Neuronal stem cell (in vitro differentiated cells): ENCODE measurements at regions not wholly inside any gene's neighbourhood (a gene's known extent, or its start where the extent isn't known, plus 50 kb on each side); places are given as distances from the start of the nearest gene placed in this dataset.

ENCODE experiments used
- DNase-seq: peaks from one replicate; pipeline ENCODE4 v3.0.0-alpha.2; 2013; ENCODE audit warnings: low spot score
- H2AFZ ChIP-seq: one replicate; pipeline ENCODE4 v1.6.1; 2013; ENCODE audit warnings: mild to moderate bottlenecking, low read length, inconsistent platforms
- H2AK5ac ChIP-seq: 2 replicates; pipeline ENCODE4 v1.6.1; 2013; ENCODE audit warnings: low read depth, mild to moderate bottlenecking, inconsistent platforms, low read length, moderate library complexity, mixed read lengths
- H2BK120ac ChIP-seq: 2 replicates; pipeline ENCODE4 v1.6.1; 2013; ENCODE audit warnings: low read depth, mild to moderate bottlenecking, inconsistent platforms, low read length, moderate library complexity, mixed read lengths
- H2BK12ac ChIP-seq: one replicate; pipeline ENCODE4 v1.6.1; 2013; ENCODE audit warnings: low read length, inconsistent platforms
- H2BK15ac ChIP-seq: 2 replicates; pipeline ENCODE4 v1.6.1; 2013; ENCODE audit warnings: mild to moderate bottlenecking, low read length, inconsistent platforms, mixed read lengths
- H2BK5ac ChIP-seq: one replicate; pipeline ENCODE4 v1.6.1; 2013; ENCODE audit warnings: inconsistent platforms, mild to moderate bottlenecking, low read length, moderate library complexity
- H3K14ac ChIP-seq: one replicate; pipeline ENCODE4 v1.6.1; 2013; ENCODE audit warnings: low read length, inconsistent platforms
- H3K18ac ChIP-seq: 2 replicates; pipeline ENCODE4 v1.6.1; 2013; ENCODE audit warnings: low read length, inconsistent platforms
- H3K23ac ChIP-seq: 2 replicates; pipeline ENCODE4 v1.6.1; 2013; ENCODE audit warnings: low read depth, mild to moderate bottlenecking, mixed read lengths, low read length, inconsistent platforms; ENCODE audit not compliant: poor library complexity
- H3K27ac ChIP-seq: replicated peaks from 3 replicates; pipeline ENCODE4 v1.5.1; 2013; ENCODE audit warnings: low read length, inconsistent platforms
- H3K27me3 ChIP-seq, 3 experiments: 2 replicates each; pipeline ENCODE4 v1.6.1; 2013; ENCODE audit warnings: low read length in 3 of 3, mild to moderate bottlenecking in 2 of 3, inconsistent platforms in 1 of 3, low read depth in 1 of 3, mixed read lengths in 1 of 3, moderate library complexity in 1 of 3; ENCODE audit not compliant: control insufficient read depth in 3 of 3, insufficient read depth in 3 of 3
- H3K36me3 ChIP-seq, 2 donors: replicated peaks in 1 of 2; 2 replicates each; pipeline ENCODE4 v1.6.1; 2013; ENCODE audit warnings: low read length in 2 of 2; ENCODE audit not compliant: control insufficient read depth in 2 of 2, insufficient read depth in 2 of 2
- H3K4ac ChIP-seq: 2 replicates; pipeline ENCODE4 v1.6.1; 2013; ENCODE audit warnings: inconsistent platforms, mild to moderate bottlenecking, low read length, moderate library complexity
- H3K4me1 ChIP-seq, 2 donors: 1 replicate in 1 of 2; 2 replicates in 1 of 2; pipeline ENCODE4 v1.6.1; 2013; ENCODE audit warnings: low read length in 2 of 2, low read depth in 1 of 2; ENCODE audit not compliant: control insufficient read depth in 2 of 2, insufficient read depth in 1 of 2
- H3K4me2 ChIP-seq: one replicate; pipeline ENCODE4 v1.6.1; 2013; ENCODE audit warnings: mild to moderate bottlenecking, low read length, inconsistent platforms; ENCODE audit not compliant: insufficient read depth, poor library complexity, severe bottlenecking
- H3K4me3 ChIP-seq, 2 donors: 2 replicates each; pipeline ENCODE4 v1.5.1; 2013; ENCODE audit warnings: low read length in 2 of 2, mild to moderate bottlenecking in 2 of 2, inconsistent platforms in 1 of 2, moderate library complexity in 1 of 2
- H3K79me1 ChIP-seq: one replicate; pipeline ENCODE4 v1.6.1; 2013; ENCODE audit warnings: low read depth, mild to moderate bottlenecking, inconsistent platforms, low read length, moderate library complexity
- H3K9ac ChIP-seq: one replicate; pipeline ENCODE4 v1.6.1; 2013; ENCODE audit warnings: mild to moderate bottlenecking, low read depth, low read length, inconsistent platforms; ENCODE audit not compliant: poor library complexity
- H3K9me3 ChIP-seq, 2 donors: replicated peaks in 1 of 2; 2 replicates each; pipeline versions ENCODE3 to v1.6.1; 2013; ENCODE audit warnings: low read length in 2 of 2, mild to moderate bottlenecking in 2 of 2, inconsistent platforms in 1 of 2, low read depth in 1 of 2, mixed read lengths in 1 of 2, moderate library complexity in 1 of 2; ENCODE audit not compliant: control insufficient read depth in 2 of 2, insufficient read depth in 1 of 2
- H4K8ac ChIP-seq: one replicate; pipeline ENCODE4 v1.6.1; 2013; ENCODE audit warnings: low read depth, mild to moderate bottlenecking, inconsistent platforms, low read length, moderate library complexity
- H4K91ac ChIP-seq: one replicate; pipeline ENCODE4 v1.6.1; 2013; ENCODE audit warnings: low read length, low read depth, mild to moderate bottlenecking, inconsistent platforms; ENCODE audit not compliant: poor library complexity
- WGBS, 2 donors: extraction: QIAGEN DNeasy Blood & Tissue Kit; methylation state at CpG; one replicate each; pipeline ENCODE4 v1.1.7; 2013; ENCODE audit warnings: missing lambda C conversion rate in 2 of 2, mixed read lengths in 1 of 2; ENCODE audit not compliant: insufficient read length in 2 of 2, insufficient replicate concordance in 1 of 2; ENCODE audit errors: extremely low coverage in 2 of 2; 5-methylcytosine and 5-hydroxymethylcytosine counted together

DNA sequence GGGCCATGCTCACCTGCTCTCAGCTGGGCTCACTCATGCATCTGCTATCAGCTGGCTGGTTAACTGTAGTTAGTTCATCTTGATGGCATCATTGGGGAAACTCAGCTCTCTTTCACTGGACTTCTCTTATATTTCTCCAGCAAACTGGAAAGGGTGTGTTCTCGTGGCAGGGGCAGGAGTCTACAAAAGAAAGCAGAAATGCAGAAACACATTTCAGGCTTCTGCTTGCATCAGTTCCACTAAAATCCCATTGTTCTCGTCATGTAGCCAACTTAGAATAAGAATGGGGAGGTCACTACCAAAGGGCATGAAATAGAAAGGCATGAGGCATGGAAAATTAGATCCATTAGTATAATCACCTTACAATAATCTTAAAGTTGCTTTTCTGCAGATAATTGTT lies 207.3 kb downstream of the NRIP1 start:
- no CpG with 5 or more reads among the region's 2 CpGs for whole genome bisulfite sequencing, 2 donors
- no peak overlapping the region for H3K23ac ChIP-seq
- H3K79me1 ChIP-seq = no peaks in the 10 kb centered on the region
- no peak for DNase-seq
- H3K4me1 ChIP-seq = peaks cover 4 to 6% of the 10 kb centered on the region in 2 donors
- H4K8ac ChIP-seq = no peak overlapping the region
- no peak overlapping the region for H3K14ac ChIP-seq
- no peak overlapping the region for H2AFZ ChIP-seq
- H3K4me3 ChIP-seq = no peak overlapping the region
- H3K18ac ChIP-seq = no peak overlapping the region
- no peak overlapping the region for H3K4me2 ChIP-seq
- H3K36me3 ChIP-seq = no peaks in the 10 kb centered on the region
- no peak overlapping the region for H3K9ac ChIP-seq
- no peak overlapping the region for H3K4ac ChIP-seq
- H4K91ac ChIP-seq = no peak overlapping the region
- no peak overlapping the region for H2BK12ac ChIP-seq
- H2BK5ac ChIP-seq = no peak overlapping the region
- H2AK5ac ChIP-seq = no peak overlapping the region
- no peak overlapping the region for H3K27ac ChIP-seq
- H2BK120ac ChIP-seq = no peak overlapping the region
- no peak overlapping the region for H2BK15ac ChIP-seq
- H3K27me3 ChIP-seq = no peaks in the 10 kb centered on the region
- H3K9me3 ChIP-seq = peaks cover 2 to 8% of the 10 kb centered on the region in 2 donors

- Histone ChIP-seq H3K4me2 (no peak overlapping the region), H3K23ac (no peak overlapping the region), H2BK12ac (no peak overlapping the region), H3K4me3 (no peak overlapping the region), H3K9me3 (peaks cover 4 to 14% of the 10 kb centered on the region in 2 donors), H3K4me1 (no peaks in the 10 kb centered on the region), H2BK15ac (no peak overlapping the region), H3K36me3 (no peaks in the 10 kb centered on the region), H2BK120ac (no peak overlapping the region), H4K8ac (no peak overlapping the region), H3K27ac (no peak overlapping the region), H4K91ac (no peak overlapping the region), H3K18ac (no peak overlapping the region), H2AFZ (no peak overlapping the region), H2AK5ac (no peak overlapping the region), H3K9ac (no peak overlapping the region), H3K14ac (no peak overlapping the region), H2BK5ac (no peak overlapping the region), H3K4ac (no peak overlapping the region), H3K27me3 (no peaks in the 10 kb centered on the region), H3K79me1 (no peaks in the 10 kb centered on the region)
- DNase-seq = no peak
These were observed 214.4 kb downstream of the NRIP1 start for GRCh38 chr21:14850394-14850793.

GRCh38 chr21:14846621-14847020 lies 218.2 kb downstream of the NRIP1 start:
- no peak overlapping the region for H2AK5ac ChIP-seq
- no peak overlapping the region for H4K91ac ChIP-seq
- H3K9ac ChIP-seq = no peak overlapping the region
- H4K8ac ChIP-seq = no peak overlapping the region
- H3K4ac ChIP-seq = no peak overlapping the region
- no peak overlapping the region for H3K18ac ChIP-seq
- no peak overlapping the region for H2BK12ac ChIP-seq
- H3K9me3 ChIP-seq = peaks cover 5 to 15% of the 10 kb centered on the region in 2 donors
- H3K79me1 ChIP-seq = no peaks in the 10 kb centered on the region
- no peak overlapping the region for H3K4me3 ChIP-seq
- H2BK5ac ChIP-seq = no peak overlapping the region
- no peak overlapping the region for H3K14ac ChIP-seq
- H3K27me3 ChIP-seq = no peaks in the 10 kb centered on the region
- H3K4me2 ChIP-seq = no peak overlapping the region
- H2AFZ ChIP-seq = no peak overlapping the region
- H2BK120ac ChIP-seq = no peak overlapping the region
- no peak overlapping the region for H3K27ac ChIP-seq
- no peaks in the 10 kb centered on the region for H3K4me1 ChIP-seq
- no peak overlapping the region for H3K23ac ChIP-seq
- H3K36me3 ChIP-seq = no peaks in the 10 kb centered on the region
- DNase-seq = no peak
- no peak overlapping the region for H2BK15ac ChIP-seq

DNA sequence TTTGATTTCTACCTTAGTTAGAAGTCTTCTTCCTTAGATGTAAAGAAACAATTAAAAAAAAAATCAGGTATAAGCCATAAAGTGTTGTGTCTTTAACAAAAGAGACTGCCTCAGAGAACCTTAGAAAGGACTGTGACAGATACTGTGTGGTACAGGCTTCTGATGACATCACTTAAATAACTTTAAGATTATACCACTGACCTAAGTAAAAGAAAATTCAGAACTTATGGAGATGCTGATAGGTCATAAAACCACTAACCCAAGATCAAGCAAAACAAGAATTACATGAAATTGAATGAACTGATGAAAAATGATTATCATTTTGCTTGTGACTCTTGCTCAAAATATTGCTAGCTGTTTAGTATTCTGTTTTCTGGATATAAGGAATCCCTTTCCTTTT lies 220.8 kb downstream of the NRIP1 start:
- Histone ChIP-seq H4K91ac (no peak overlapping the region), H2BK120ac (no peak overlapping the region), H3K4me2 (no peak overlapping the region), H3K27me3 (no peaks in the 10 kb centered on the region), H3K9ac (no peak overlapping the region), H3K4ac (no peak overlapping the region), H3K23ac (no peak overlapping the region), H2BK12ac (no peak overlapping the region), H2BK15ac (no peak overlapping the region), H3K36me3 (no peaks in the 10 kb centered on the region), H2AK5ac (no peak overlapping the region), H3K9me3 (peaks cover 9 to 17% of the 10 kb centered on the region in 2 donors), H3K27ac (no peak overlapping the region), H3K79me1 (no peaks in the 10 kb centered on the region), H2AFZ (no peak overlapping the region), H3K18ac (no peak overlapping the region), H3K14ac (no peak overlapping the region), H4K8ac (no peak overlapping the region), H3K4me3 (no peak overlapping the region), H3K4me1 (peaks cover 0 to 2% of the 10 kb centered on the region in 2 donors), H2BK5ac (no peak overlapping the region)
- DNase-seq = no peak
